ENCODE measurements at regions not wholly inside any gene's neighbourhood (a gene's known extent, or its start where the extent isn't known, plus 50 kb on each side); places are given as distances from the start of the nearest gene placed in this dataset.

DNA sequence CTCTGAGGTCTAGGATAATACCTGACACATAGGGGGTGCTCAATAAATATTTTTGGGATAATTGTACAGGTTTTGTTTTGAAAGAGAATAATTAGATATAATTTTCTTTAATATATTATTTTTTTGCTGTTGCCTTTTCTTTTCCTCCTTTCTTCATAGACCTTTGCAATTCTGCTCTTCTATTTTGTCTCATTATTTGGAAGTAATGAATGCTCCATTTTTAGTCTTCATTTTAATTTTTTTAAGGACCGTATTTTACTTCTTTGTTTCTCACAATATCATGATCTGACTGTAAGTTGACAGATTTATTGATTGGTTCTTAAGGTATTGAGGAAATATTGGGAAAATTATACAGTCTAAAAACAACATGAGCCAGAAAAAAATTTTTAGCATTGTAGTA is 150.5 kb upstream of the TMC3 start:
- Histone ChIP-seq H4K20me1 (ENCODE audit: insufficient read depth, low read length) (no peaks in the 10 kb centered on the region), H3K9me3 (ENCODE audit: insufficient read depth, low read length, severe bottlenecking) (no peaks in the 10 kb centered on the region), H3K79me2 (ENCODE audit: insufficient read depth, low read length) (no peaks in the 10 kb centered on the region), H3K27ac (ENCODE audit: low read length) (no peak overlapping the region), H3K9ac (ENCODE audit: low read depth, low read length) (no peak overlapping the region), H3K27me3 (ENCODE audit: insufficient read depth, low read length, poor library complexity) (no peaks in the 10 kb centered on the region), H3K36me3 (ENCODE audit: insufficient read depth, low read length) (no peaks in the 10 kb centered on the region), H3K4me2 (ENCODE audit: insufficient read depth, low read length) (no peak overlapping the region), H2AFZ (ENCODE audit: low read depth, low read length) (no peak overlapping the region), H3K4me3 (ENCODE audit: low read depth in 1 of 2, low read length in 2 of 2) (no peak overlapping the region), H3K4me1 (ENCODE audit: insufficient read depth, low read length) (no peaks in the 10 kb centered on the region)
- DNase-seq (no peak), ATAC-seq (ENCODE audit: insufficient read depth, low read depth) (no peak)
- TF ChIP-seq EZH2 (IDR thresholded peaks at IDR 0.05; ENCODE audit: borderline replicate concordance, low read depth, low read length, severe bottlenecking), result no peak
- TF ChIP-seq, protein P1, sequence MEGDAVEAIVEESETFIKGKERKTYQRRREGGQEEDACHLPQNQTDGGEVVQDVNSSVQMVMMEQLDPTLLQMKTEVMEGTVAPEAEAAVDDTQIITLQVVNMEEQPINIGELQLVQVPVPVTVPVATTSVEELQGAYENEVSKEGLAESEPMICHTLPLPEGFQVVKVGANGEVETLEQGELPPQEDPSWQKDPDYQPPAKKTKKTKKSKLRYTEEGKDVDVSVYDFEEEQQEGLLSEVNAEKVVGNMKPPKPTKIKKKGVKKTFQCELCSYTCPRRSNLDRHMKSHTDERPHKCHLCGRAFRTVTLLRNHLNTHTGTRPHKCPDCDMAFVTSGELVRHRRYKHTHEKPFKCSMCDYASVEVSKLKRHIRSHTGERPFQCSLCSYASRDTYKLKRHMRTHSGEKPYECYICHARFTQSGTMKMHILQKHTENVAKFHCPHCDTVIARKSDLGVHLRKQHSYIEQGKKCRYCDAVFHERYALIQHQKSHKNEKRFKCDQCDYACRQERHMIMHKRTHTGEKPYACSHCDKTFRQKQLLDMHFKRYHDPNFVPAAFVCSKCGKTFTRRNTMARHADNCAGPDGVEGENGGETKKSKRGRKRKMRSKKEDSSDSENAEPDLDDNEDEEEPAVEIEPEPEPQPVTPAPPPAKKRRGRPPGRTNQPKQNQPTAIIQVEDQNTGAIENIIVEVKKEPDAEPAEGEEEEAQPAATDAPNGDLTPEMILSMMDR (IDR thresholded peaks at IDR 0.05; ENCODE audit: borderline replicate concordance, extremely low read depth, low read length, poor library complexity, severe bottlenecking), result no peak

DNA sequence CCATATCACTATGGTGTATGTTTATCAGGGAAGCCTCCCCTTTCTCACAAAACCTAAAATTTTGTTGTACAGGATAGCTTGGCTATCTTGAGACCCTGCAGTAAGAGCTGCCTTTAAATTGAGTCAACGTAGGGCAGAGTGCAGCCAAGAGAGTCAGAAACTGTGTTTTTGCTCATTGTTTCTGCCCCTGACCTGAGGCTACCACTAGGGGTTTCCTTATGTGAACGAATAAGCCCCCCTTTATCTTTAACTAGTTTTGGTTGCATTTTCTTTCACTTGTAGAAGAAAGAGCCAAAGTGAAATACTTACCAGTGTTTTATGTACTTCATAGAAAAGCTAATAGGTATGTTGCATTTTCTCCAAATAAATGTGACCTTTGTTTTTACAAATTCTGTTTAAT is 149.9 kb upstream of the TMC3 start:
- ATAC-seq (ENCODE audit: insufficient read depth, low read depth), result no peak
- no peaks in the 10 kb centered on the region for H3K36me3 ChIP-seq (ENCODE audit: insufficient read depth, low read length)

DNA sequence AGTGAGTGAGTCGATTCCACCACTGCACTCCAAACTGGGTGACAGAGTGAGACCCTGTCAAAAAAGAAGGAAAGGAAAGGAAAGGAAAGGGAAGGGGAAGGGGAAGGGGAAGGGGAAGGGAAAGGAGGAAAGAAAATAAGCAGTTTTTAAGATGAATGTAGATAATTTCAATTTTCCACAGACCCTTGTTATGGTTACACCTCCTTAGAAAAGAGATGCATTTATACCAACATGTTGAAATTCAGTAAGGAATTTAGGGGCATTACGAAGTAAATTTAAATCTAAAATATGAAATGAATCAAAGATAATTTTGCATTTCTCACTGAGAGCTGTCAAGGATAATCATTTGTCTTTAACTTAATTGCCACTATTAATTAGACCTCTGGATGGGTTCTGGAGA is 146.5 kb upstream of the TMC3 start:
- no peak overlapping the region for H2AFZ ChIP-seq (ENCODE audit: low read depth, low read length)
- H3K79me2 ChIP-seq (ENCODE audit: insufficient read depth, low read length), result no peaks in the 10 kb centered on the region
- no peak overlapping the region for H3K4me3 ChIP-seq (ENCODE audit: low read depth in 1 of 2, low read length in 2 of 2)
- no peaks in the 10 kb centered on the region for H3K27me3 ChIP-seq (ENCODE audit: insufficient read depth, low read length, poor library complexity)
- no peak for DNase-seq
- no peaks in the 10 kb centered on the region for H3K4me1 ChIP-seq (ENCODE audit: insufficient read depth, low read length)
- ATAC-seq (ENCODE audit: insufficient read depth, low read depth), result no peak
- no peaks in the 10 kb centered on the region for H3K9me3 ChIP-seq (ENCODE audit: insufficient read depth, low read length, severe bottlenecking)
- H3K36me3 ChIP-seq (ENCODE audit: insufficient read depth, low read length), result no peaks in the 10 kb centered on the region
- H4K20me1 ChIP-seq (ENCODE audit: insufficient read depth, low read length), result no peaks in the 10 kb centered on the region
- no peak overlapping the region for H3K4me2 ChIP-seq (ENCODE audit: insufficient read depth, low read length)
- H3K9ac ChIP-seq (ENCODE audit: low read depth, low read length), result no peak overlapping the region
- TF ChIP-seq, protein P1 (IDR thresholded peaks at IDR 0.05; ENCODE audit: borderline replicate concordance, extremely low read depth, low read length, poor library complexity, severe bottlenecking), result no peak
- no peak for TF ChIP-seq EZH2 (IDR thresholded peaks at IDR 0.05; ENCODE audit: borderline replicate concordance, low read depth, low read length, severe bottlenecking)
- H3K27ac ChIP-seq (ENCODE audit: low read length), result no peak overlapping the region

More for the DNA sequence above, 149.9 kb upstream of the TMC3 start:
- Histone ChIP-seq H3K9ac (ENCODE audit: low read depth, low read length) (no peak overlapping the region), H3K79me2 (ENCODE audit: insufficient read depth, low read length) (no peaks in the 10 kb centered on the region), H4K20me1 (ENCODE audit: insufficient read depth, low read length) (no peaks in the 10 kb centered on the region), H3K4me2 (ENCODE audit: insufficient read depth, low read length) (no peak overlapping the region), H2AFZ (ENCODE audit: low read depth, low read length) (no peak overlapping the region), H3K9me3 (ENCODE audit: insufficient read depth, low read length, severe bottlenecking) (no peaks in the 10 kb centered on the region), H3K4me3 (ENCODE audit: low read depth in 1 of 2, low read length in 2 of 2) (no peak overlapping the region), H3K4me1 (ENCODE audit: insufficient read depth, low read length) (no peaks in the 10 kb centered on the region), H3K27ac (ENCODE audit: low read length) (no peak overlapping the region), H3K27me3 (ENCODE audit: insufficient read depth, low read length, poor library complexity) (no peaks in the 10 kb centered on the region)
- DNase-seq, result no peak
- no peak for TF ChIP-seq EZH2 (IDR thresholded peaks at IDR 0.05; ENCODE audit: borderline replicate concordance, low read depth, low read length, severe bottlenecking)
- TF ChIP-seq, protein P1 (IDR thresholded peaks at IDR 0.05; ENCODE audit: borderline replicate concordance, extremely low read depth, low read length, poor library complexity, severe bottlenecking), result no peak

DNA sequence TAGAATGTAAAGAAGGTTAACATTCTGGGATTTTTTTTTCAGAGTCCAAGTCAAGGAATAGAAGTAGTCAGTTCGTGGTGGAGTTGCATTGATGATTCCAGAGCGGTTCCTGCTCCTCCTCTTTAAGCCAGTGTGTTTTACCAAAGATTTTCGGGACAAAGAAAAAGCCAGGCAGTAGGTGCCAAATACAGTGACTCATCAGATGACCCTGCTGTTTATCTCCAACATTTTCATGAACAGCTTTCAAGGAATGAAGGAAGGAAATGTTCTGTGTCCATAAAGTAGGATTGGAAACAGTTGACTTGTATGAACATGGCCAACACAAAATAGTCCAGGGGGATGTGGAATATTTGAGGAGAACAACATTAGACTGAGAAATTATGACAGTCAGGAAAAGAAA is 142.4 kb upstream of the TMC3 start:
- H3K27ac ChIP-seq (ENCODE audit: low read length), result no peak overlapping the region
- ATAC-seq (ENCODE audit: insufficient read depth, low read depth) (no peak), DNase-seq (no peak)
- no peak overlapping the region for H2AFZ ChIP-seq (ENCODE audit: low read depth, low read length)
- H3K36me3 ChIP-seq (ENCODE audit: insufficient read depth, low read length), result no peaks in the 10 kb centered on the region
- no peak overlapping the region for H3K9ac ChIP-seq (ENCODE audit: low read depth, low read length)
- no peaks in the 10 kb centered on the region for H3K4me1 ChIP-seq (ENCODE audit: insufficient read depth, low read length)
- TF ChIP-seq, protein P1 (IDR thresholded peaks at IDR 0.05; ENCODE audit: borderline replicate concordance, extremely low read depth, low read length, poor library complexity, severe bottlenecking), result no peak
- no peak for TF ChIP-seq EZH2 (IDR thresholded peaks at IDR 0.05; ENCODE audit: borderline replicate concordance, low read depth, low read length, severe bottlenecking)
- no peaks in the 10 kb centered on the region for H4K20me1 ChIP-seq (ENCODE audit: insufficient read depth, low read length)
- H3K79me2 ChIP-seq (ENCODE audit: insufficient read depth, low read length), result no peaks in the 10 kb centered on the region
- no peak overlapping the region for H3K4me2 ChIP-seq (ENCODE audit: insufficient read depth, low read length)
- H3K4me3 ChIP-seq (ENCODE audit: low read depth in 1 of 2, low read length in 2 of 2), result no peak overlapping the region
- H3K27me3 ChIP-seq (ENCODE audit: insufficient read depth, low read length, poor library complexity), result no peaks in the 10 kb centered on the region
- no peaks in the 10 kb centered on the region for H3K9me3 ChIP-seq (ENCODE audit: insufficient read depth, low read length, severe bottlenecking)

Measured in DND-41 (cell line).